ENCODE measurements at regions not wholly inside any gene's neighbourhood (a gene's known extent, or its start where the extent isn't known, plus 50 kb on each side); places are given as distances from the start of the nearest gene placed in this dataset.
"Not testable (repeated sequence)": the region's sequence is repeated elsewhere in the genome, so short reads cannot be mapped to it uniquely, and the experiment has no call there.

GRCh38 chr9:81804306-81804705, 115.0 kb upstream of the TLE1 start:
- intact Hi-C loops (cut with DNase I): no loop called here

GRCh38 chr9:81811688-81812087, 116.5 kb upstream of the SPATA31D4 start:
- DNase-seq (ENCODE audit: low spot score); intact Hi-C loops (cut with DNase I): not testable (repeated sequence)

More at GRCh38 chr9:81804306-81804705, 115.0 kb upstream of the TLE1 start:
- no peak for DNase-seq (ENCODE audit: low spot score)

DNA sequence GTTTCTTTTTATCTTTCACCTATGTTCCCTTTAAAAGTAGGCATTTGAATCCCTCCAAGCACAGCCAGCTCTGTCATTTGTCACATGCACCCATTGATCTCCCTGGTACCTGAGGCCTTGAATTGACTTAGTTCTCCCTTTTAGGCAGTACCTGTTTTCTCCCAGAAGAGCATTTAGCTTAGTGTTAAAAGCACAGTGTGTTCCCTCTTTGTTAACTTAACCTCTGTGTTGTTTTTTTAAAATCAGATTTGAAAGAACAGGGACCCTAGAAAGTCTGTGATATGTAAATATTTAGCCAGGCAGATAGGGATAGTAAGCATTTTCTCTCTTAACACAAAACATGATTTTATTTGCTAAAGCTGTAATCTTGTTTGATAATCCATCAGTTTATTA, 113.8 kb upstream of the SPATA31D4 start:
- intact Hi-C loops (cut with DNase I): no loop called here
- no peak for DNase-seq (ENCODE audit: low spot score)

DNA sequence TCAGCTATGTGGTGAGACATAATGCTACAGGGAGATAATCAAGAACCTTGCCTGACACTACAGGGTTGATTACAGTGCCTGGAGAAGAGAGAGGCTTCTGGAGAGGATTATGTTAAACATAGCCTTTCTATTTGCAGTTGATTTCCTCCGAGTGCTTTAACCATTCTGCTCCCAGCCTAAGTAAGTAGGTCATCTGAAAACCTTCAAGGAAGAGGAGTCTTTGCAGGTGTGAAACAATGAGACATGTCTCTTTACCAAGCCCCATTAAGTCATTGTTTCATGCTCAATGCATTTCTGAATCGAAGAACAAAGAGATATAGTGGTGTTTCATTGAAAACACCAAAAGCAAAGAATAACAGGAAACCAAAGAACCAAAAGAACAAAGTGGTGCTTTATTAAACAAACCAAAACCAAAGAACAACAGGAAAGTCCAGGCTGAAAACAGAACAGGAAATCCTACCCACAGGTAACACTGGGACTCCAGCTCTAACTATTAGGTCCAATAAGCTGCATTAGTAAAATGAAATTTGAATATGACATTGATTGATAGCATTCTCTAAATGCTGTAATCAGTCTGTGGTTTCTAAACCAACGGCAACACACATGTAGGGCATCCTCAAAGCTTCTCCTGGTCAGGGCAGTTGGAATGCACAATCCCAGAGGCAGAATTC, 113.3 kb upstream of the SPATA31D4 start:
- no peak for DNase-seq (ENCODE audit: low spot score)
- intact Hi-C loops (cut with DNase I): no loop called here

GRCh38 chr9:81815781-81816180, 112.4 kb upstream of the SPATA31D4 start:
- no peak for DNase-seq (ENCODE audit: low spot score)
- intact Hi-C loops (cut with DNase I): no loop called here

- DNase-seq (ENCODE audit: low spot score): no peak
- intact Hi-C loops (cut with DNase I): no loop called here
Measured at GRCh38 chr9:81819155-81819554, 109.1 kb upstream of the SPATA31D4 start.

GRCh38 chr9:81819859-81820546, 108.2 kb upstream of the SPATA31D4 start:
- intact Hi-C loops (cut with DNase I): no loop called here
- no peak for DNase-seq (ENCODE audit: low spot score)

DNA sequence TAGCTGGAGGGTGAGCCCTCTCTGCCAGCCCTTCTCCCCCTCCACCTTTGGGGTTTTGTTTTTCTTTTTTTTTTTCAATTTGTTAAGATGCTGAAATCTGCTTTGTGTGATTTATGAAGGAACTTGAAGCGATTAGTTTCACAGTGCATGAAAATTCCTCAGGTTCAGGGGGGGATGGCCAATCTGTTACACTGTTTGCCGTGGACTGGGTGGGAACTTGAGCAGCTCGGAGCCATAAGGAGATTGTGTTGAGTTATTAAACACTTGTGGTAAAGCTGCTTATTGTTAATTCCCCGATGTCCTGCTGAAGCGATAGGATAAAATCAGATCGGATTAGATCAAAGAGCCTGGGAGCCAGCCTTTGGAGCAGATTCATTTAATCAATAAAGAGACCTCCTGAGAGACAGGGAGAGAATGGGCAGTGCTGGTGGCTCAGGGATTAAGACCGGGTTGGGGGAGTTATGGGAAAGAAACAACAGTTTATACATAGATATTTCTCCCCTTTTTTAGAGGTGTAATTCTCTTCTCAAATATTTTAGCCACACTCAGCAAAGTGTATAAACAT, 105.8 kb upstream of the SPATA31D4 start:
- no peak for DNase-seq (ENCODE audit: low spot score)
- intact Hi-C loops (cut with DNase I): no loop called here

DNA sequence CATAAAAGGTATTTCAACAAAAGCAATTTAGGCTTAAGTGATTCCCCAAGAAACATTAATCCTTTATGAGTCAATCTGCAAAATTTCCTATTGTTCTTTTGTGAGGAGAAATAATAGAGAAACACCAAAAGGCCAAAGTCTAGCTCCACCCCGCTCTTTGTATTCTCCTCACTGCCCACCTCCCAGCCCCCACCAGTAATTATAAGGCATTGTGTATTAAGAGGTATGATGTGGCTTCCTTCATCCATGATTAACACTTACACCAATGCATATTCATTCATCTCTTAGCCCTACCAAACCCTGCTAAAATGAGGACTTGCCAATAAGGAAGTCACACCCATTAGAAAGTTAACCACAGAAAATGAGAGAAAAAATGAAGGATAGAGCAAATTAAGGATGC, 105.3 kb upstream of the SPATA31D4 start:
- no peak for DNase-seq (ENCODE audit: low spot score)
- intact Hi-C loops (cut with DNase I): no loop called here

DNA sequence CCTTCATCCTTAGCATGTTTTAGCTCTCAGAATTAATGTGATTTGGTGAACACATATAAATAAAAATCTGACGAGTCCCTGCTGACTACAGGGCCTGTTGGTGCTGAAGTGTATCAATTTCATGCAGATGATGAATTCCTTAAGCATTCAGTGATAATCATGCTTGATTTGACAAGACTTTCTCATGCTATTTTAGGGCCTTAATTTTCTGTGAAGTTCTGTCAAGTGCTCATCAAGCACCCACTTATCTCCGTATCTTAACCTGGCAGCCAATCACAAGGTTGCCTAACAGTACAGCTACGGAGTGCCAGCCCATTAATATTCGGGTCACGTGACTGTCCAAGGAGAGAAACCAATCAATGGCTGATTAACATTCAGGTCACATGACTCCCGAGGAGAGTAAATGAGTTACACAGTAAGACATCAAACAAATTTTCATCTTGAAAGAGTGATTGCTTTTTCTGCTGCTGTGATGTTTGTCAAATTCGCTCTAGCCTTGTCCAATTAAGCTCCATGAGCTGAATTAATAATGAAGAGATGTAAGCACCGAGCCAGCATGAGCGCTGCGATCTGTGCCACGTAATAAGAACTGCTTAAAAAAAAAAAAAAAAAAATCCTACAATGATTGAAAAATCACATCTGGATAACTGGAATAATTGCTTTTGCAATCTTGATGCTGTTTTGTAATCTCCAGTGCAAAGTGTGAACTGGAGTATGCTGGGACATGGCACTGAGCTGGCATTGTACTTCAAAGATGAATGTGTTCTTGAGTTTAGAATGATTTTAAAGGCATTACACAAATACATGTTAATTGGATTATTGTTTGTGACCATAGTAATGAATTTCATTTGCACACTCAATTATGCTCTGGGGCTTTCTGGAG, 104.3 kb upstream of the SPATA31D4 start:
- no peak for DNase-seq (ENCODE audit: low spot score)
- intact Hi-C loops (cut with DNase I): no loop called here

DNA sequence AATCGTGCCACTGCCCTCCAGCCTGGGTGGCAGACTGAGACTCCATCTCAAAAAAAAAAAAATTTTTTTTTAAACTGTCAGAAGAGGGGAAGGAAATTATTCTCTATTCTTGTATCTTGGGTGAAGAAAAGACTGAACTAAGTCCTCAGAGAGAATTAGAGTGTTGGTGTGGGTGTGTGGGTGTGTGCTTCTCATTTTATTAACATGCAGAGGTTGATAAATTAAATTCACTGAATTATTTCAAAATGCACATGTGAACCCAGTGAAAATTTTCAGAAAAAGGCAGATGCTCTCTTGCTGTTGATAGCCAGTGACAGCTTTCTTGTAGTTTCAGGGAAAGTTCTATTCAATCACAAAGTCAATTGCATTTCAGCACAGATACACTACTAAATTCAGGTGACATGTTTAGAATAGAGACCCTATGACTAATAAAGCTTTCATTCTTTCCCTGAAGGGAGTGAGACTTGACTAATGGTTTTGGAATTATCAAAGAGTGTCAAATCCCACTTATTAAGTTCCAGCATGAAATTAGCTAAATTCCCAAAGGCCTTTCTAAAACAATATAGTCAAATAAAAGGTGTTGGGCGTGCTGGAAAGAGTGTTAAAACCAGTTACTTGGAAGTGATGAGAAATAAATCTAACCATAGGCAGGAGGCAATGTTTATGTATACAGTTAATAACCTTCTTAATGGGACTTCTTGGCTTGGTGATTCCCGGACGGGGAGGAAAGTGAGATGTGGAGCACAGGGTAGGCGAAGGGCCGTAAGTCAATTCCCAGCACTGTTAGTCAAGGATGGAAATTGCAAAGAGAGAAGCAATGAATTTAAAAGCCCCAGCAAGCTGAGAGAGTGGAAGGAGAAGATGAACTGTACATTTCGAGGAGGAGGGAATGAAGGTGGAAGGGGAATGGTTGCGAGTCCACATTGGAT, 103.2 kb upstream of the SPATA31D4 start:
- intact Hi-C loops (cut with DNase I): no loop called here
- DNase-seq (ENCODE audit: low spot score): no peak

DNA sequence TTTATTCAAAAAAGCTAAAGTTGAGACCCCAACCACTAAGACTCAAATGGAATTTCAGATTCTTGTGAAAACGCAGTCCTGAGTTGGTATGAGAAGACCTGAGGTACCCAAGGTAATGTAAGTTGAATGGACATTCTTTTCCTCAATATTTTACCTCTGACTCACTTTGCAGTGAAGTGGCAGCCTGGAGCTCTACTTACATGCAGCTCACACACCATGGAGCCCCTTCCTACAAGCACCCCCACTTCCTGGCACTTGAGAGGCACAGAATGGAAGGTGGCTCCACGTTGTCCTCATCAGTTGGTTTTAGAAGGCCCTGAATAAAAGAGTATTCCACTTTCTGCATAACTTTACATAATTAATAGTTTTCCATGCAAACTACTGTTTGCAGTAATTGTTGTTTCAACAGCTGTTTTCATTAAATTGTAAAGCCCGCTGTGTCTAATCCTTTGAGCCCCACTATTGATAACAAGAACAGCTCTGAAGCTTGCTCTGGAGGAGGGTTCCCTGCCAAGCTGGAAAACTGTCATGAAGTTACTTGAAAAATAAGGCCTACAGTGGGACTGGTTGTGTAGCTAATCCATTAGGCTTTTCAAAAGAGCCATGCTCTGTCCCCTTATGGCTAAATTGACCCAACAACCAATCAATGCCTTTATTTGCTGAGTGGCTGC, 102.2 kb upstream of the SPATA31D4 start:
- intact Hi-C loops (cut with DNase I): no loop called here
- no peak for DNase-seq (ENCODE audit: low spot score)

DNA sequence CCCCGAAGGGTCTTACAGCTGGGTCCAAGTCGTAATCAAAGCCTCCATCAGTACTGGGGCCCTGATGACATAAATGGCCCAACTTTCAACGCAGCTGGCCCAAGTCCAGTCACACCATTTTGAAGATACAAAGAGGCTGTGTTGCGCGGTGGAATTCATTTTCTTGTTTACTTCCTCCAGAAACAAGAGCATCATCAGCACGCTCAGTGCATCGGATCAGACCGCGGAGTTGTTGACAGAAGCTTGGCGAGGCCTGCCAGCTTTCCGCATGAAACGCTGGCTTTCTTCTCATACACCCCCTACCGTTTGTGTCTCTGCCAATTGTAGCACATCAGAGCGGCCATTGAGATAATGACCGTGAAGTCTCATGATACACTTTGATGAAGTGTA, 101.7 kb upstream of the SPATA31D4 start:
- intact Hi-C loops (cut with DNase I): no loop called here
- DNase-seq (ENCODE audit: low spot score): no peak

- intact Hi-C loops (cut with DNase I): no loop called here
- DNase-seq (ENCODE audit: low spot score): no peak
Measured at GRCh38 chr9:81827616-81828296, 100.5 kb upstream of the SPATA31D4 start.

GRCh38 chr9:81829195-81829882, 98.9 kb upstream of the SPATA31D4 start:
- intact Hi-C loops (cut with DNase I): no loop called here

GRCh38 chr9:81830431-81830830, 97.8 kb upstream of the SPATA31D4 start:
- DNase-seq (ENCODE audit: low spot score); intact Hi-C loops (cut with DNase I): not testable (repeated sequence)

More at GRCh38 chr9:81829195-81829882, 98.9 kb upstream of the SPATA31D4 start:
- no peak for DNase-seq (ENCODE audit: low spot score)

DNA sequence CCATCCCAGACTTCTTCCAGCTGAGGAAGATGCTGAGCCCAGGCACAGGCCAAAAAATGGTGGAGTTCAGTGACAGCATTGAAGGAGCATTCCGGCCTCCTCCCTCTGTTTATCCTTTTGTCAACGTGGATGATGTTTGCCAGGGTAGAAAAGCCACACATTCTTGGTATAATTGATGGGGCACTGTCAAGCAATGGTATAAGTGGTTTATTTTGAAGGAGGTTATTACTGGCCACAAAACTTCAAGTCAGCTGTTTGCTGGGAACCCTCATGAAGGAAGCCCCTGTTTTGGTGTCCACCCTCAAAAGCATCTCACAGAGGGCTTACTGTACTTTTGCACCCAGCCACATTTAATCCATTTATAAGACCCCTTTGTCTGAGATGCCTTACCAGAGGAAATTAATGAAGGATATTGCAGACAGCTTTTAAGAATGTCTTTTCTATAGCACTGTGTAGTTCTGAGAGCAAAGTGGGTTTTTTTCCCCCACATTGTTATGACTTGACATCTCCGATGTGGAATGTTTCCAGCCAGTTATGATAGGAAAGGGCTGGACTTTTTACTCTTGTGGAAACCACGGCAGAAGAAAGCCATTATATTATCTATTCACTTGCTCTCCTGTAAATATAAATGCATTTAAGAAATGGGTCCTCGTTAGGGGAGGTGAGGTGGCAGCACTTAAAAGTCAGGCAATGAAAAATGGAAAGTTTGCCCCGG, 95.5 kb upstream of the SPATA31D4 start:
- no peak for DNase-seq (ENCODE audit: low spot score)
- intact Hi-C loops (cut with DNase I): no loop called here
